Ectodermal cell (in vitro differentiated cells): ENCODE measurements at regions not wholly inside any gene's neighbourhood (a gene's known extent, or its start where the extent isn't known, plus 50 kb on each side); places are given as distances from the start of the nearest gene placed in this dataset.

ENCODE experiments used
- H3K27ac ChIP-seq: 2 replicates; pipeline ENCODE4 v1.7.0; 2013; ENCODE audit warnings: mild to moderate bottlenecking, low read depth, low read length; ENCODE audit not compliant: insufficient read depth, poor library complexity, severe bottlenecking
- H3K27me3 ChIP-seq: 2 replicates; pipeline ENCODE4 v1.7.0; 2013; ENCODE audit warnings: mild to moderate bottlenecking, low read length; ENCODE audit not compliant: insufficient read depth, control insufficient read depth, poor library complexity, severe bottlenecking
- H3K36me3 ChIP-seq: one replicate; pipeline ENCODE4 v1.7.0; 2013; ENCODE audit warnings: low read length; ENCODE audit not compliant: control insufficient read depth, insufficient read depth
- H3K4me1 ChIP-seq: one replicate; pipeline ENCODE4 v1.7.0; 2013; ENCODE audit warnings: low read length; ENCODE audit not compliant: control insufficient read depth, insufficient read depth
- H3K4me3 ChIP-seq: 2 replicates; pipeline ENCODE4 v1.7.0; 2013; ENCODE audit warnings: low read depth, low read length, control low read depth; ENCODE audit not compliant: insufficient read depth
- H3K9me3 ChIP-seq: 2 replicates; pipeline ENCODE4 v1.7.0; 2013; ENCODE audit warnings: mild to moderate bottlenecking, low read length, moderate library complexity; ENCODE audit not compliant: control insufficient read depth
- WGBS, 2 experiments: methylation state at CpG; one replicate each; pipeline ENCODE4 v1.1.7; 2013; ENCODE audit warnings: missing lambda C conversion rate in 2 of 2; 5-methylcytosine and 5-hydroxymethylcytosine counted together

GRCh38 chr5:30871196-30871595, 322.3 kb upstream of the CDH6 start:
- peaks cover 15% of the 10 kb centered on the region for H3K4me1 ChIP-seq
- H3K27ac ChIP-seq: no peak overlapping the region
- H3K9me3 ChIP-seq: no peaks in the 10 kb centered on the region
- no peak overlapping the region for H3K4me3 ChIP-seq
- H3K36me3 ChIP-seq: no peaks in the 10 kb centered on the region
- WGBS, 2 experiments: 85 to 87% methylated on average over 3 of the region's 3 CpGs
- no peaks in the 10 kb centered on the region for H3K27me3 ChIP-seq

- no peaks in the 10 kb centered on the region for H3K36me3 ChIP-seq
- no peaks in the 10 kb centered on the region for H3K9me3 ChIP-seq
- no peaks in the 10 kb centered on the region for H3K27me3 ChIP-seq
- H3K27ac ChIP-seq: no peak overlapping the region
- peaks cover 15% of the 10 kb centered on the region for H3K4me1 ChIP-seq
- H3K4me3 ChIP-seq: no peak overlapping the region
These were observed 325.8 kb upstream of the CDH6 start for GRCh38 chr5:30867711-30868110.

DNA sequence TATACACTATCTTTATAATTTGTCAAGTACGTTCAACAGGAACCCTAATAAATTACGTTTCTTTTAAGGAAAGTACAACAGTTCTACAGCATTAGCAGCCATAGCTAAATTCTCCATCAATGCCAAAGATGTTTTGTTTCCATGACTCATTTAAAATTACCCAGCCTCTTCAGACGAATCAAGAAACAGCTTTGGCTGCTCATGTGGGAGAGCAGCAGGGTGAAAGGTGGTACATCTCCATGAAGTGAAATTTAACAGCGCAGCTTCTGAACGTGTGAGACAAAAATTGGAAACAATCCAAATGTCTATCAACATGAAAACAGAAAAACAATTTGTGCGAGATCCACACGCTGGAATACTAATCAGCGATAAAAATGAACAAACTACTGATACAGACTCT, 327.3 kb upstream of the CDH6 start:
- no peak overlapping the region for H3K27ac ChIP-seq
- WGBS, 2 experiments: 94 to 97% methylated on average over 8 of the region's 8 CpGs
- no peaks in the 10 kb centered on the region for H3K36me3 ChIP-seq
- no peaks in the 10 kb centered on the region for H3K27me3 ChIP-seq
- no peaks in the 10 kb centered on the region for H3K9me3 ChIP-seq
- H3K4me3 ChIP-seq: no peak overlapping the region
- peaks cover 9% of the 10 kb centered on the region for H3K4me1 ChIP-seq

- Histone ChIP-seq H3K36me3 (no peaks in the 10 kb centered on the region), H3K4me3 (no peak overlapping the region), H3K27ac (no peak overlapping the region), H3K9me3 (no peaks in the 10 kb centered on the region), H3K4me1 (peaks cover 3% of the 10 kb centered on the region), H3K27me3 (no peaks in the 10 kb centered on the region)
- WGBS, 2 experiments: 96 to 97% methylated on average over 3 of the region's 3 CpGs
These were observed 337.2 kb upstream of the CDH6 start for GRCh38 chr5:30856242-30856641.

GRCh38 chr5:30853158-30853557, 340.3 kb upstream of the CDH6 start:
- no peak overlapping the region for H3K27ac ChIP-seq
- H3K4me3 ChIP-seq: no peak overlapping the region
- H3K27me3 ChIP-seq: no peaks in the 10 kb centered on the region
- peaks cover 3% of the 10 kb centered on the region for H3K4me1 ChIP-seq
- H3K9me3 ChIP-seq: no peaks in the 10 kb centered on the region
- no peaks in the 10 kb centered on the region for H3K36me3 ChIP-seq

- no peaks in the 10 kb centered on the region for H3K9me3 ChIP-seq
- H3K36me3 ChIP-seq: no peaks in the 10 kb centered on the region
- H3K4me1 ChIP-seq: peaks cover 3% of the 10 kb centered on the region
- H3K4me3 ChIP-seq: no peak overlapping the region
- H3K27me3 ChIP-seq: no peaks in the 10 kb centered on the region
- H3K27ac ChIP-seq: no peak overlapping the region
- WGBS, 2 experiments: 92 to 96% methylated on average over 2 of the region's 2 CpGs
These were observed 342.6 kb upstream of the CDH6 start for GRCh38 chr5:30850866-30851265.

DNA sequence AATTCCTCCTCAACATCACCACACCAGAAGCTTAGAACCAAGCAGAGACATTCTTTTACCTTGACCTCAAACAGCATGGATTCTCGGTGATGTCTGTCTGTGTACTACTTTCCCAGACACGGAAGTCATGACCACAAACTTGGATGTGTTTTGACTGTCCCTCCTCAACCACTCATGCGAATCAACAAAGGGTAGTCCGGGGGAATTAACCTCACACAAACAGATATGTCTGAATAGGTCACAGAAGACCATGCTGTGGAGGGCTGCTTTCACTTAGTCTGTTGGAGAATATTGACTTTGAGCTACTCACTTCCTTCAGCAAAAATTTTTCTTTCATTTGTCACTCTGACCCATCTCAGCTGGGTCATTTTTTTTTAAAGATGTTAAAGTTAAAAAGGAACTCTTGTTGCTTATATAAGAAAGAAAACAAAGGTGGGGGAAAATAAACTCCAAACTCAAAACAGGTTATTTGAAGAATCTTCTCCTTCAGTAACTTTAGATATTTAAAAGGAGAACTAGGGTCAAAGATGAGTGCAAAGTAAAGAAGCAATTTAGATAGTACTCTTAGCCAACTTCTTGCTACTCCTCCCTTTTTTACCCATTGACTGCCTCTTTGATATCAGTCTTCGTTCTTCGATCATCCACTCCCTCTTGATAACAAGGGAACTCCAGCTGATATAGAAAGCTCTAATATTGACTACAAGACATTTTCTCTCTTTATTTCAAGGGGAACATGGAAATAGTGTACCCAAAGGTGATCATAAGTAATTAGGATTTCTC, 343.4 kb upstream of the CDH6 start:
- 92% methylated on average over 6 of the region's 6 CpGs for WGBS, 2 experiments
- Histone ChIP-seq H3K27me3 (no peaks in the 10 kb centered on the region), H3K36me3 (no peaks in the 10 kb centered on the region), H3K9me3 (no peaks in the 10 kb centered on the region), H3K27ac (no peak overlapping the region), H3K4me1 (peaks cover 3% of the 10 kb centered on the region), H3K4me3 (no peak overlapping the region)

DNA sequence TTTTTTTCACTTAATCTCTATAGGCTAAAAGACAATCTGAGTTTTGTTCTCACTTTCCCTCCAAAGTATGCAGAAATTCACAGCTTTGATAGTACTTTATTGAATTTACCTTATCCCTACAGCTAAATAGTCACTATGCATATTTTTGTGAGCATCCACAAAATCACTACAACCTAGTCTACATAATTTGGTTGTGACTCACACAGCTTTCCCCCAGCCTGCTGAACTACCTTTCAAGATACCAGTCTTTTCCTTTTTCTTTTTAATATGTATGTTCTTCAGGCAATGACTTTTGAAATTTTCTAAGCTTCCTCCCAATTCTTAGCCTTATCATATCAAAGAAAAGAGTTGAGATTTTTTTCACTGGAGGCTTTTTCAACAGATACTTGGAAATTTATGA, 347.3 kb upstream of the CDH6 start:
- H3K4me1 ChIP-seq: no peaks in the 10 kb centered on the region
- no peaks in the 10 kb centered on the region for H3K27me3 ChIP-seq
- no peaks in the 10 kb centered on the region for H3K36me3 ChIP-seq
- H3K27ac ChIP-seq: no peak overlapping the region
- H3K4me3 ChIP-seq: no peak overlapping the region
- H3K9me3 ChIP-seq: no peaks in the 10 kb centered on the region

DNA sequence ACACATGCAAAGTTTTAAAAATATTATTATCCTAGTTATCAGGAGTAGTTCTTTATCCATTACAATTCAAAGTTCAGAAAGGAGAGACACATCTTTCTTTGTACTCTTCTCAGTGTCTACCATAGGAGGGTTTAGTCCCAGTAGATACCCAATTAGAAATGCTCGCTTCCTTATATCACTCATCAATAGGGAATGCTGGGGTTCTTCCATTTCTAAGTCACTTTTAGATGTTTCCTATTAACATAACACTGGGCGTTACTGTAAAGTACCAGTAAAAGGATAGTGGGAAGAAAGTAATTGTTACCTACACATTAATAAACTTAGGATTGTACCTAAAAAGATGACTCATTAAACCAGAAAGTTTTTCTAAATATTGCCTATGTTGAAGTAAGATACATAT, 348.3 kb upstream of the CDH6 start:
- WGBS, 2 experiments: 0% methylated on average over 1 of the region's 2 CpGs

DNA sequence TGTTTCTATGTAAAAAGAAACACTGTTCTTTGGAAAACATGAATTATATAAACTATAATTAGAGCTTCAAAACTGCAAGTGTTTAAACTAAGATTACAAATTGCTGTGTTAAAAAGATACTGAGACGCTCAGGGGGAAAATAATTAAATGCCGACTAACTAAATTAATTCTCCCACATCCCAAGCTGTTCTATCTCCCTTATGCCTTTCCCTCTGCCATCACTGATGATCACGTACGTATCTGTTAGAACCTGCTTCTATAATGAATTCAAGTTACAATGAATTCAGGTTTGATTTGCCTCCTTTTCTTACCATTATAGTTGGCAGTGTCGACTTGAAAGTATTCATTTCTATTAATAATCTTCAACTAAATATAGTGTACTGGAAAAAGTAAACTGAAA, 349.9 kb upstream of the CDH6 start:
- no peak overlapping the region for H3K27ac ChIP-seq
- H3K9me3 ChIP-seq: no peaks in the 10 kb centered on the region
- WGBS, 2 experiments: 92 to 97% methylated on average over 4 of the region's 5 CpGs
- H3K36me3 ChIP-seq: no peaks in the 10 kb centered on the region
- no peaks in the 10 kb centered on the region for H3K27me3 ChIP-seq
- no peak overlapping the region for H3K4me3 ChIP-seq
- H3K4me1 ChIP-seq: no peaks in the 10 kb centered on the region

More for the DNA sequence above, 348.3 kb upstream of the CDH6 start:
- Histone ChIP-seq H3K4me3 (no peak overlapping the region), H3K36me3 (no peaks in the 10 kb centered on the region), H3K9me3 (no peaks in the 10 kb centered on the region), H3K27ac (no peak overlapping the region), H3K4me1 (no peaks in the 10 kb centered on the region), H3K27me3 (no peaks in the 10 kb centered on the region)

DNA sequence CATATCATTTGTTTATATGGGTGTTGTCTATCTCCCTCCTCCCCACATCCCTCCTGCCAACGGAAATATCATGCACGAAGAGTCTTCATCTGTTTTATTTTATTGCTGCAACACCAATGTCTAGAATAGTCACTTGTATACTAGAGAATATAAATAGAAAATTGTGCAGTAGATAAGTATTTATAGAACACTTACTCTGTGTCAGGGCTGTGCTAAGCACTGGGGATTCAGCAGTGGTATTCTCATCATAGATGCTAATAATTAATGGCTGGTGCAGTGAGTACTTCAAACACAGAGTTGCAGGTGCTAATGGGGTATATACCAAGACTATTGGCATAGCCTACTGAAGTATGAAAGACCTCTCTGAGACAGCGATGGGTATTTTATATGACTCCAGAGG, 353.5 kb upstream of the CDH6 start:
- 93 to 100% methylated on average over 1 of the region's 3 CpGs for WGBS, 2 experiments
- Histone ChIP-seq H3K27ac (no peak overlapping the region), H3K4me1 (no peaks in the 10 kb centered on the region), H3K27me3 (no peaks in the 10 kb centered on the region), H3K4me3 (no peak overlapping the region), H3K36me3 (no peaks in the 10 kb centered on the region), H3K9me3 (no peaks in the 10 kb centered on the region)
